ENCODE measurements at regions not wholly inside any gene's neighbourhood (a gene's known extent, or its start where the extent isn't known, plus 50 kb on each side); places are given as distances from the start of the nearest gene placed in this dataset.
A peak's percentile ranks its signal among the peaks of the same experiment; 100 is the strongest.

DNA sequence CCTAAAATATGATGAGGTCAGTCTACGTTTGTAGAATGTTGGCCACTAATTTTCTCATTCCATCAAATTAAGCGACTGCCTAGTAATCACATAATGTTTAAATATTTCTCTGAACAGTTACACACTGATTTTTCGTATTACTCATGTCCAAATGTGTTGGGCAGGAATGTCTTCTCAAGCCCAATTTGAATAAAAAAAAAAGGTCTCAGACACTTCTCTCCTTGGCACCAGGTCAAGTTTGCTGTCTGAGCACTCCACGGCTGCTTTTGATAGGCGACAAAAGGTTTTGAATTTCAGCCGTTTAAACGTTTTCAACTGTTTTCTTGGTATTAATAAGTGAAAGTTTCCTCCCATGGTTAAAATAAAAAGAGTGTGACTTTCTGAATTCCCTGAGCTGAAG, 542.1 kb downstream of the IRX1 start:
- DNase-seq, result no peak

DNA sequence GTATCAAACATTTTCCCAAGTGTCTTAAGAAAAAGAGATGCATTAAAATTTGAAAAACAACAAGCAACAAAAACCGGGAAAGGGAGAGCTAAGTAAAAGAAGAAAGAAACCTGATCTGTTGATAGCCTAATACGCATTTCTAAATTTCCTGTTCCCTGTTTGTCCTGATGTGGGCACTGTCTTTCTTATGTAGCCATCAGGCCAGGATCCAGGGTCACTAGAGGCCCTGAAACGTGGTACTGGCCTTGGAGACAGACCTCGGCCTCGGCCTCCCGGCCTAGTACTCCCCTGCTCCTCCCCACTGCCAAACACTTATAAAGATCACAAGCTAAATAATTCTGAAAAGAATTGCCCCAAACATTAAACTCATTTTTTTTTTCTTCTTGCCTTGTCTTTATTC, 547.2 kb downstream of the IRX1 start:
- no peak for DNase-seq

- no peak for DNase-seq
Measured at GRCh38 chr5:4144411-4145007, 548.9 kb downstream of the IRX1 start.

GRCh38 chr5:4145511-4145910, 549.9 kb downstream of the IRX1 start:
- no peak for DNase-seq

DNA sequence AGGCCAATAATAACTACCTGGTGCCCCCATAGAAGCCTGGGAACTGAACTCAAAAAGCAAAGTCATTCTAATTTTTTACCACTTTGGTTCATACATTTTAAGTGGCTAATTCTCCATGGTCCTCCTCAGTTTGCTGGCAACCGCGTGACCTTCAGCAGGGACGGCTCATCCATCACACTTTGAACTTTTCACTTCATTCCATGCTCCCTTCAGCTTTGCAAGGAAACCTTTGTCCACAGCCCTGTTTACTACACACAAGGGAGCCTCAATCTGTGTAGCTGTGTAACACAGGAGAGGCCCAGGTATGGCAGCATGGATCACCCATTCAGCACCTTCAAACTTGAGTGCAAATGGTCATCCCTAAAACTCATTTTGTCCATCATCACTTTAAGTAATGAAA, 552.4 kb downstream of the IRX1 start:
- no peak for DNase-seq

GRCh38 chr5:4150067-4150466, 554.4 kb downstream of the IRX1 start:
- DNase-seq, result no peak

GRCh38 chr5:4156153-4156552, 560.5 kb downstream of the IRX1 start:
- DNase-seq, result no peak

DNA sequence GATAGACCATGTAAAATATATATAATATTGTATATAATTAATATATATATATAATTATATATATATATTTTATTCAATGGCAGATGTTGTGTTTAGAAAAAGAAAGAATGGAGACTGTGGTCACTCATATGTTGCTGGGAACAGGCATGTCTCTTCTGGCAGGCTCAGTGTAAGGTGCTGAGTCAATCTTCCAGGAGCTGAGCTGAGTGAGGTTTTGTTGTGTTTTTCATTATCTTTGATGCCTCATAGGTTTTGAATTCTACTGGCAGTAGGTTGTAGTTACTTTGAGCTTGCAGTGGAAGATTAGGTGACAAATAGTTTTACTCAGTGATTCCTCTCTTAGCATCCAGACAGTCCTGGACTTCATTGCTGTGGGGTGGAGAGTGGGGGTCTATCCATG, 561.3 kb downstream of the IRX1 start:
- DNase-seq, result no peak

DNA sequence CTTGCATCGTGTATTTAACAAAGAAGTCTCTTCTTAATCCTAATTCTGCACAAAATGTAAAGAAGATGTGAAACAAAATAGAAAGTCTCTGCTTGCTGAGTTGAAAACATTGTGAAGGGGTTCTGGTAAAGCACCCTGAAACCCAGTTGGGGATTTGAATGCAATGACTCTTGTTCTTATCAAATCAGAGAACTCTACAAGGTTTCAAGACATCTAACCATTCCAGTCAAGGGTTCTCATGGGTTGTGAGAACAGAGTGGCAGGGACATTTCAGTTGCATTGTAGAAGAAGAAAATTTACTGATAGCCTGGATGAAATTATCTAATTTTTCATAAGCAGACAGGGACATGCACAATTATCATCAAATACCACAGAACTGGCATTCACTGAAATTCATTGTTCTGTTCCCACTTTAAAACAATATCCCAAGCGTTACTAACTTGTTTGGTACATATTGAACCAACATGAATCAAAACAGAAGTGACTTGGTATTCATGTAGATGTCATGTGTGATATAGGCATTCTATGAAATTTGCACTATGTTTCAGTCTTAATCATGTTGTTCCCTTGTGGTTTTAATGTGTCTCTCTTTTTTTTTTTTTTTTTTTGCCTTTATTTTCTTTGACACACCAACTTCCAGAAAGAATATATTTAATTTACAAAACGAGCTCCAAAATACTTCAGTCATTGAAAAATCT, 563.3 kb downstream of the IRX1 start:
- no peak for DNase-seq

GRCh38 chr5:4159681-4160080, 564.0 kb downstream of the IRX1 start:
- no peak for DNase-seq

DNA sequence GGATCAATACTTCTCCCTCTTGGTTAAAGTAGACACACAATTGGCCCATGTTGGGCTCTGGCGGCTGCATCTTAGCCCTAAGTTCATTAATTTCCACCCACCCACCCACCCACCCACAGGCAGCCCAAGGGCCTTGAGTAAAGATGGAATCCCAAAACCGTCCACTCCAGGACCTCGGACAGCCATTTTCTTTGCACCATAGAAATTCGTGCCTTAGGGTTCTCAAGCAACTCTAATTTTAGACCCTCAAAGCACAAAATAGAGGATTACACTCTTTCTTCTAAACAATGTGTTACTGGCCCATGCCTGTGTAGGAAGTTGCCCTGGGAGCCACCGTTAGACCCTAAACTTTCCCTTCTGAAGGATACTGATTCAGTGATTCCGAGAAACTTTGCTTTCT, 568.5 kb downstream of the IRX1 start:
- no peak for DNase-seq

DNA sequence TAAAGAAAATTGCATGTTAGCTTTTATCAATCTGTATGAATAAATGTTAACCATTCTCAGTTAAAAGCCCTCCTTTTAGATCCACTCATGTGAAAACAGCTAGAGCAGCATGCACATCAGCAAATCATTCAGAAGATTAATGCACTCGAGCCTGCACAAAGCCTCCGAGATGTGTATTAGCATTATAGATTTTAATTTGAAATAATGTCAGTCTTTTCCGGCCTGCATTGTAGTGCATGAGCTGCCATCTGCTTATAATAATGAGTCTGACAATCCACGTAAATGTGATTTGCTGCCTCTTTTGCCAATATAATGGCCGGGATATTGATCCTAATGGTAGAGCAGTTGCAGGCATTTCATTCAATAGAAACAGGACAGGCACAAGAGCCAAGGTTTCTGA, 585.1 kb downstream of the IRX1 start:
- DNase-seq, result no peak

DNA sequence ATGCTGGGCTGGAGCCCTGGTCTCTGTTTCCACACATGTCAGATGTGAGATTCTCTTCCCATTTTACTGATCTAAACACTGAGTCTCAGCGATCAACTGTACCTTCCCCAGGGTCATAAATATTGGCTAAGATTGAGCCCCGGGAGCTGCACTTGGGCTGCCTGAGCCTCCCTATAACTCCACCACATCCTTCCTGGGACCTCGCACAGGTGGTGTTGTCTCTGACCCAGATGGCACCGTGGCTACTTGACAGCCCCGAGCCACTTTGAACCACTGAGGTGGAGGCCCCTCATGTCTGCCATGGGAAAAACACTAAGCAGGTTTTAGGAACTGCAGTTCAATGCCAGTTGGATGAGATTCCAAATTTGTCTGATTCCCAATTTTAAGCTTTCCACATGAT, 586.5 kb downstream of the IRX1 start:
- DNase-seq, result no peak

GRCh38 chr5:4185127-4185526, 589.5 kb downstream of the IRX1 start:
- DNase-seq, result no peak

DNA sequence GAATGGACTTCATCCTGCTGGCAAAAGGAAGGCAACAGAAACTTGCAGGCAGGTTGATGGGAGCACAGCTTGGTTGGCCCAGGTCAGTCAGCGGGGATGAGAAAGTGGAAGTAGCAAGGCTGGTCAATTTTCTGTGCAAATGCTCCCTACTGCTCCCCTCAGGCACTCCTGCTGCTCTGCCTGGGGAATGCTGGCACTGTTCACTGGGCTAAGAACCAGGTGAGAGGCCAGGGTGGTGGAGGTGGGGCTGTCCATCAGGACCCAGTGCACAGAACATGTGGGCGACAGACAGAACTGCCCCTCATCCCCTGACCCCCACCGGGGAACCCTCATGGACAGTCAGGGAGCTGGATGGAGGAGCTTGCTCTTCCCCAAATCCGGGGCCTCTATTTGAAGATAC, 593.1 kb downstream of the IRX1 start:
- DNase-seq, result no peak

DNA sequence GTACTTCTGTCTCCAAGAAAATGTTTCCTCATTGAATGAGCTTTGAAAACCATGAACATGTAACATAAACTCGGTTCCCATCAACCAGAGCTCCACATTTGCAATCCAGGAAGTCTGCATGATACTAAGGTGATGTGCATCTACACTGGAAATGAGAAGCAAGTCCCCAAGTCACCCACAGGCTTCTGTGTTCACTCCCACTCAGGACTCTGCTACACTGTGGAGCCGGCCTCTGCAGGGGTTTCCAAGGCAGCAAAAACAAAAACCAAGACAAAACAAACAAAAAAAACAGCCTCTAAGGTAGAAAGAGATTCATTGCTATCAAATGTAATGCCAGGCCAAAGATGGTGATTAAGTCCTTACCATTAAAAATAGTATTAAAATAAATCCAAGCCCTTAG, 593.7 kb downstream of the IRX1 start:
- peak; percentile 8 for DNase-seq

- no peak for DNase-seq
Measured at GRCh38 chr5:4191041-4191440, 595.4 kb downstream of the IRX1 start.

GRCh38 chr5:4191703-4192102, 596.1 kb downstream of the IRX1 start:
- no peak for DNase-seq

DNA sequence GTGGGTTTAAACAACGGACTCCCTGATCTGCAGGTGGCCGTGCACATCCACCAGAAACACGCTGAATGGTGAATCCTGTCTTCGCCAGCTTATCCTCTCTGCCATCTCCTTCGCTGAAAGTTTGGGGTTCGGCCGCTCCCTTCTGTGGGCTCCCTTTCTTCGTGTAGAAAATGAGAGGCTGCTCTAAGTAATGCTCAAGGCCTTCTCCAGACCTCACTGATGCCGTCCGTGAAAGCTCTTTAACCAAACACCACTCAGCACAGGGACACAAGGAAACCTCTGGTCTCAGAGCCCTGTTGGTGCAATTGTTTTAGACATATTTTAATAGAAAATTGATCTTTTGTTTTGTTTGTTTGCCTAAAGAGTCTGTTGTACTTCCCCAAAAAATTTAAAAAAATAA, 596.5 kb downstream of the IRX1 start:
- no peak for DNase-seq

- DNase-seq, result no peak
Measured at GRCh38 chr5:4196744-4197143, 601.1 kb downstream of the IRX1 start.

DNA sequence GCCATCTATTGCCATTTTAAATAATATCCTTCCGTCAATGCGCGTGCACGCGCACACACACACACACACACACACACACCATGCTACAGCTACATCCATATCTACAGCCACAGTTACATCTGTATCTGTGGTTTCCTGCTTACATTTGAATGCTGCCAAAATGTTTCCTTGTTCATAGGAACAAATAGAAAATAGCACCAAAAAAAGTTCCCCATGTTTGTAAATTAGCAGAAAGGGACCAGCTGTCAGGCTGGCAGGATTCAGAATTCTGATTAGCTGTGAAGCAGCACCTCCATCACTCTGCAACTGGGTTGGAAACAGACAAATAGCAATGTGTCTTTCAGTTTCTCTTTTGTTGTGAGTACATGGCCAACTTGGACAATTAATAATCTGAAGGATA, 601.5 kb downstream of the IRX1 start:
- DNase-seq, result no peak

DNA sequence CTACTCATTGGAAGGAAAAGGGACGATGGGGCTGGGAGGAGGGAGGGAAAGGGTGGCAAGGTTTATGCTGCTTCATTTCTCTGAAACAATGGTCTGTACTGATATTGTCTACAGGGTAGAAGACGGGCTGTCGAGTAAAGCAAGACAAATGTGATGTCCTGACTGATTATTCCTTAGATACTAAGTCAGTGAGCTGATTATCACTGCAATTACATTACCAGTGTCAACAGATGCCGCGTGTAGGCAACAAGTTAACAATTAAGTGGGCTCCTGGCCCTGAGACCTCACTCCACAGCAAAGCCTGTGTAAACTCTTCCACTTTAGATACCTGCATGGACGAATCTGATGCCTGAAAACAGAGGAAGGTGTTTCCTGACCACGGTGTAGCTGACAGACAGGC, 602.8 kb downstream of the IRX1 start:
- no peak for DNase-seq

- DNase-seq, result no peak
Measured at GRCh38 chr5:4199049-4199841, 603.6 kb downstream of the IRX1 start.

DNA sequence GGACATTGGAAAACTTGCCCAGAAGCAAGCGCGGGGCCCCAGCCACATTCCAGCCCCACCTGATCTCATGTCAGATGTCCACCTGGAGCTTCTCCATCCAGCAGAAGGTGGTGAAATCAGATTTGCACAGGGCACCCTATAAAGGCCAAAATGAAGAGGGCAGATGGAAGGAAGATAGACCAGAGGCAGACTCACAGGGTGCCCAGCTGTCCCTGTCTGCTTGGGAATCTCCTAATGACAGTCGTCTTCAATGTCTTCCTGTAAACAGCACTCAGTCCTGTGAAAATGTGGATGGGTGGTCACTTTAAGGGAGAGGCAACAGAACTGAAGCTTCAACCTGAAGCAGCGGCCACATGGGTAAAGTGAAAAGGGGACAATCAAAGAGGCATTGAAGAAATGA, 607.5 kb downstream of the IRX1 start:
- DNase-seq, result no peak
